Upper lobe of right lung (tissue), 1 donor: ENCODE measurements at regions not wholly inside any gene's neighbourhood (a gene's known extent, or its start where the extent isn't known, plus 50 kb on each side); places are given as distances from the start of the nearest gene placed in this dataset.

ENCODE experiments used
- ATAC-seq: fragments of 200-7000 bp; cut with Tn5 transposase; one replicate; pipeline ENCODE4 v1.9.1; 2020; ENCODE audit warnings: mild to moderate bottlenecking, moderate library complexity
- DNase-seq: peaks from one replicate; pipeline ENCODE4 v3.0.0-alpha.2; 2020
- H3K27ac ChIP-seq: fragments of 200-600 bp; one replicate; pipeline ENCODE4 v1.8.0; 2022
- H3K27me3 ChIP-seq: fragments of 200-600 bp; one replicate; pipeline ENCODE4 v1.8.0; 2022; ENCODE audit warnings: mild to moderate bottlenecking
- H3K36me3 ChIP-seq: fragments of 200-600 bp; one replicate; pipeline ENCODE4 v1.8.0; 2022
- H3K4me1 ChIP-seq: fragments of 200-600 bp; one replicate; pipeline ENCODE4 v1.8.0; 2022
- H3K4me3 ChIP-seq: fragments of 200-600 bp; one replicate; pipeline ENCODE4 v1.8.0; 2022; ENCODE audit warnings: mild to moderate bottlenecking
- H3K9me3 ChIP-seq: fragments of 200-600 bp; one replicate; pipeline ENCODE4 v1.8.0; 2022
- intact Hi-C: fragments of 100-400 bp; cut with DNase I; formaldehyde crosslinking; loops from one replicate; pipeline ENCODE4 v1.11.0; 2022
- TF ChIP-seq, protein P1 (sequence below): fragments of 200-600 bp; IDR thresholded peaks from one replicate; pipeline ENCODE4 v1.8.0; 2022; ENCODE audit warnings: antibody characterized with exemption
- donor health status: DM: no; HTN: yes; CAD: no; lungs with severe emphysema.

DNA sequence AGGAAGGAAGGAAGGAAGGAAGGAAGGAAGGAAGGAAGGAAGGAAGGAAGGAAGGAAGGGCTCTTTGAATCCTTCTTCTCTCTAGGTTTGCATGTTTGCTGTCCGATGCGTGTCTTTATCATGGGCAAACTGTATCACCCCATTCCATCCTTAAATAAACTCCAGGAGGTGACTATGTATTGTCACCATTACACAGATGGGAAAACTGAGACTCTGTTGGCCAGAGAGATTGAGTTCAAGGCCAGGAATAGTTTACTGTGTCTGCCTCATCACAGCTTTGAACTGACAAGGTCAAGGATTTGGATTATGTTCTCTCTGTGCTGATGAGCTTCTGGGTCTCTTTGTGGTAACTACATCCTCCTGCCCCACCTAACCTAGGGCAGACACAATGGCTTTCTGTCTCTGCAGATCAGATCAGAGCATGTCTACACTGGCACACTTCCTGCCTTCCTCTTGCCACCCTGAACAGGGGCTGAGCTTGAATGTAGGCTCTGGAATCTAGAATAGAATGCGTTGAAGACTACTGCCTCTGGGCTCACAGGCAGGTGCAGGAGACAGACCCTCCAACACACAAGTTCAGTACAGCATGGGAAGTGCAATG, 78.9 kb upstream of the MAP1LC3B2 start:
- ATAC-seq: no peak
- Histone ChIP-seq H3K27ac (no peak overlapping the region), H3K4me1 (no peaks in the 10 kb centered on the region), H3K9me3 (peaks cover 9% of the 10 kb centered on the region), H3K27me3 (no peaks in the 10 kb centered on the region), H3K36me3 (no peaks in the 10 kb centered on the region), H3K4me3 (no peak overlapping the region)
- no peak for DNase-seq
- intact Hi-C loops: no loop called here
- TF ChIP-seq, protein P1, sequence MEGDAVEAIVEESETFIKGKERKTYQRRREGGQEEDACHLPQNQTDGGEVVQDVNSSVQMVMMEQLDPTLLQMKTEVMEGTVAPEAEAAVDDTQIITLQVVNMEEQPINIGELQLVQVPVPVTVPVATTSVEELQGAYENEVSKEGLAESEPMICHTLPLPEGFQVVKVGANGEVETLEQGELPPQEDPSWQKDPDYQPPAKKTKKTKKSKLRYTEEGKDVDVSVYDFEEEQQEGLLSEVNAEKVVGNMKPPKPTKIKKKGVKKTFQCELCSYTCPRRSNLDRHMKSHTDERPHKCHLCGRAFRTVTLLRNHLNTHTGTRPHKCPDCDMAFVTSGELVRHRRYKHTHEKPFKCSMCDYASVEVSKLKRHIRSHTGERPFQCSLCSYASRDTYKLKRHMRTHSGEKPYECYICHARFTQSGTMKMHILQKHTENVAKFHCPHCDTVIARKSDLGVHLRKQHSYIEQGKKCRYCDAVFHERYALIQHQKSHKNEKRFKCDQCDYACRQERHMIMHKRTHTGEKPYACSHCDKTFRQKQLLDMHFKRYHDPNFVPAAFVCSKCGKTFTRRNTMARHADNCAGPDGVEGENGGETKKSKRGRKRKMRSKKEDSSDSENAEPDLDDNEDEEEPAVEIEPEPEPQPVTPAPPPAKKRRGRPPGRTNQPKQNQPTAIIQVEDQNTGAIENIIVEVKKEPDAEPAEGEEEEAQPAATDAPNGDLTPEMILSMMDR: no peak

DNA sequence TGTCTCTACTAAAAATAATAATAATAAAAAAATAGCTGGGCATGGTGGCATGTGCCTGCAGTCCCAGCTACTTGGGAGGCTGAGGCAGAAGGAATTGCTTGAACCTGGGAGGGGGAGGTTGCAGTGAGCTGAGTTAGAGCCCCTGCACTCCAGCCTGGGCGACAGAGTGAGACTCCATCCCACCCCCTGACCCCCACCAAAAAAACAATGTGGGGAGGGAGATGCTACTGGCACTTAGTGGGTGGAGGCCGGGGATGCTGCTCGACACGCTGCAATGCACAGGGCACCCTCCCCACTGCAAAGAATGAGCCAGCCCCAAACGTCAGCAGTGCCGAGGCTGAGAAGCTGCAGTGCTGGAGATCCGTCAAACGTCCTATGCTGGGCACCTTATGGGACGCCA, 77.5 kb upstream of the MAP1LC3B2 start:
- no peak overlapping the region for H3K4me3 ChIP-seq
- ATAC-seq: no peak
- TF ChIP-seq, protein P1: no peak

GRCh38 chr12:116482179-116482578, 77.0 kb upstream of the MAP1LC3B2 start:
- intact Hi-C loops: no loop called here

More for the DNA sequence above, 77.5 kb upstream of the MAP1LC3B2 start:
- Histone ChIP-seq H3K27me3 (no peaks in the 10 kb centered on the region), H3K9me3 (peaks cover 3% of the 10 kb centered on the region), H3K27ac (no peak overlapping the region), H3K36me3 (no peaks in the 10 kb centered on the region), H3K4me1 (no peaks in the 10 kb centered on the region)
- DNase-seq: no peak
- intact Hi-C loops: no loop called here

GRCh38 chr12:116482859-116483258, 76.3 kb upstream of the MAP1LC3B2 start:
- DNase-seq: no peak
- H3K27ac ChIP-seq: no peak overlapping the region
- no peaks in the 10 kb centered on the region for H3K4me1 ChIP-seq
- no peaks in the 10 kb centered on the region for H3K27me3 ChIP-seq
- TF ChIP-seq, protein P1: no peak
- ATAC-seq: no peak
- intact Hi-C loops: no loop called here
- no peaks in the 10 kb centered on the region for H3K36me3 ChIP-seq
- no peak overlapping the region for H3K4me3 ChIP-seq
- no peaks in the 10 kb centered on the region for H3K9me3 ChIP-seq

More at GRCh38 chr12:116482179-116482578, 77.0 kb upstream of the MAP1LC3B2 start:
- Histone ChIP-seq H3K27me3 (no peaks in the 10 kb centered on the region), H3K4me1 (no peaks in the 10 kb centered on the region), H3K36me3 (no peaks in the 10 kb centered on the region), H3K27ac (no peak overlapping the region), H3K4me3 (no peak overlapping the region), H3K9me3 (no peaks in the 10 kb centered on the region)
- ATAC-seq (peak; percentile 38), DNase-seq (no peak)
- TF ChIP-seq, protein P1: no peak

DNA sequence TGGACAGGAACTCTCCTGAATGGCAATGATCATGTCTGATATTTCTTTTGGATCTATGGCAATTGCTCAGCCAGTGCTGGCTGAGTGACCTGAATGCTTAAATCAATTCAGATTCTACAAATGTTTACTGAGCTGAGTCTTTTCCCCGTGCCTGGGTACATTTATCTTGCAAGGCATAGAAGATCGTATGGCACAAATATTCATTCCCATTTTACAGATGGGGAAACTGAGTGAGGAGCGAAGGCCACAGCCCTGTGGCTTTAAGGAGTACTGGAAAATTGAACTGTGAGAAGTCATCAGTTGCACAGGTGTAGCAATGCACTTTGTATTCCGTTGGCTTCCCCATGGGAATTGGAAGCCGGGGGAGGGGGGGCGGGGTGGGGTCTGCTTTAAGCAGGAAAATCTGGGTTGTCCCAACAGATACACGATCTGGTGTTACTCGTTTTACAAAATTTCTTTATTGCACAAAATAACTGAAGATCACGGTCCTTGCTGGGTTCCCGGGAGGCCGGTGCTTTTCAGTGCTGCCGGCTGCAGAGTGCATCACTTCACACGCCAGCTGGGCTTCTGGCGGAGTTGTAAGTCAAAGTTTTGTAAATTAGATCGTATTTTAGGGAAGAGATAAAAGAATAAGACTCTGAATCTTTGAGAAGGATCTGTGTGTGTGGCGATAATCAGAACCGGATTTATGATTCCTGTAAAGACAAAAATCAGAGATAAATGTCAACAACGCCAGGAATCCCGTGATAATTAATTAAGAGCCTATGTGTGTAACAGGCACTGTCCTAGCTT, 75.0 kb upstream of the MAP1LC3B2 start:
- Histone ChIP-seq H3K9me3 (no peaks in the 10 kb centered on the region), H3K27me3 (no peaks in the 10 kb centered on the region), H3K36me3 (no peaks in the 10 kb centered on the region), H3K27ac (no peak overlapping the region), H3K4me1 (no peaks in the 10 kb centered on the region), H3K4me3 (no peak overlapping the region)
- ATAC-seq: no peak
- TF ChIP-seq, protein P1: no peak
- intact Hi-C loops: no loop called here
- DNase-seq: no peak
